ENCODE measurements at regions not wholly inside any gene's neighbourhood (a gene's known extent, or its start where the extent isn't known, plus 50 kb on each side); places are given as distances from the start of the nearest gene placed in this dataset.

GRCh38 chr1:87182611-87183010, 146.1 kb upstream of the LMO4 start:
- H3K4me1 ChIP-seq (ENCODE audit: insufficient read depth, insufficient read length): no peaks in the 10 kb centered on the region
- H3K27me3 ChIP-seq (ENCODE audit: insufficient read depth, insufficient read length): no peaks in the 10 kb centered on the region
- no peak overlapping the region for H3K4me3 ChIP-seq (ENCODE audit: insufficient read length, low read depth)
- no peaks in the 10 kb centered on the region for H3K9me3 ChIP-seq (ENCODE audit: insufficient read depth, low read length)
- no peak for DNase-seq (ENCODE audit: low read depth, low spot score)
- no peaks in the 10 kb centered on the region for H3K36me3 ChIP-seq (ENCODE audit: insufficient read depth, insufficient read length, low read length)
- no peak for TF ChIP-seq ZNF274 (IDR thresholded peaks at IDR 0.05; ENCODE audit: low read depth, low read length)
- no peak for TF ChIP-seq YY1 (IDR thresholded peaks at IDR 0.05; ENCODE audit: insufficient read depth, insufficient read length)
- no peak for TF ChIP-seq SUZ12 (IDR thresholded peaks at IDR 0.05; ENCODE audit: extremely low read depth, insufficient read depth, insufficient read length)
- H3K9ac ChIP-seq (ENCODE audit: insufficient read length, low read depth): no peak overlapping the region

GRCh38 chr1:87185077-87185476, 143.6 kb upstream of the LMO4 start:
- H3K36me3 ChIP-seq (ENCODE audit: insufficient read depth, insufficient read length, low read length): no peaks in the 10 kb centered on the region
- TF ChIP-seq SUZ12 (IDR thresholded peaks at IDR 0.05; ENCODE audit: extremely low read depth, insufficient read depth, insufficient read length) (no peak), ZNF274 (IDR thresholded peaks at IDR 0.05; ENCODE audit: low read depth, low read length) (no peak), YY1 (IDR thresholded peaks at IDR 0.05; ENCODE audit: insufficient read depth, insufficient read length) (no peak)

GRCh38 chr1:87186346-87186745, 142.3 kb upstream of the LMO4 start:
- no peaks in the 10 kb centered on the region for H3K27me3 ChIP-seq (ENCODE audit: insufficient read depth, insufficient read length)
- no peaks in the 10 kb centered on the region for H3K36me3 ChIP-seq (ENCODE audit: insufficient read depth, insufficient read length, low read length)
- no peaks in the 10 kb centered on the region for H3K4me1 ChIP-seq (ENCODE audit: insufficient read depth, insufficient read length)
- no peak overlapping the region for H3K9ac ChIP-seq (ENCODE audit: insufficient read length, low read depth)
- DNase-seq (ENCODE audit: low read depth, low spot score): no peak
- H3K9me3 ChIP-seq (ENCODE audit: insufficient read depth, low read length): no peaks in the 10 kb centered on the region
- TF ChIP-seq YY1 (IDR thresholded peaks at IDR 0.05; ENCODE audit: insufficient read depth, insufficient read length) (no peak), ZNF274 (IDR thresholded peaks at IDR 0.05; ENCODE audit: low read depth, low read length) (no peak), SUZ12 (IDR thresholded peaks at IDR 0.05; ENCODE audit: extremely low read depth, insufficient read depth, insufficient read length) (no peak)
- no peak overlapping the region for H3K4me3 ChIP-seq (ENCODE audit: insufficient read length, low read depth)

More at GRCh38 chr1:87185077-87185476, 143.6 kb upstream of the LMO4 start:
- no peaks in the 10 kb centered on the region for H3K4me1 ChIP-seq (ENCODE audit: insufficient read depth, insufficient read length)
- no peak overlapping the region for H3K9ac ChIP-seq (ENCODE audit: insufficient read length, low read depth)
- H3K27me3 ChIP-seq (ENCODE audit: insufficient read depth, insufficient read length): no peaks in the 10 kb centered on the region
- H3K4me3 ChIP-seq (ENCODE audit: insufficient read length, low read depth): no peak overlapping the region
- no peaks in the 10 kb centered on the region for H3K9me3 ChIP-seq (ENCODE audit: insufficient read depth, low read length)
- DNase-seq (ENCODE audit: low read depth, low spot score): no peak

GRCh38 chr1:87188640-87189039, 140.0 kb upstream of the LMO4 start:
- Histone ChIP-seq H3K27me3 (ENCODE audit: insufficient read depth, insufficient read length) (no peaks in the 10 kb centered on the region), H3K4me3 (ENCODE audit: insufficient read length, low read depth) (no peak overlapping the region), H3K9ac (ENCODE audit: insufficient read length, low read depth) (no peak overlapping the region), H3K9me3 (ENCODE audit: insufficient read depth, low read length) (no peaks in the 10 kb centered on the region), H3K36me3 (ENCODE audit: insufficient read depth, insufficient read length, low read length) (no peaks in the 10 kb centered on the region), H3K4me1 (ENCODE audit: insufficient read depth, insufficient read length) (no peaks in the 10 kb centered on the region)
- no peak for DNase-seq (ENCODE audit: low read depth, low spot score)
- TF ChIP-seq YY1 (IDR thresholded peaks at IDR 0.05; ENCODE audit: insufficient read depth, insufficient read length): no peak
- TF ChIP-seq SUZ12 (IDR thresholded peaks at IDR 0.05; ENCODE audit: extremely low read depth, insufficient read depth, insufficient read length): no peak
- no peak for TF ChIP-seq ZNF274 (IDR thresholded peaks at IDR 0.05; ENCODE audit: low read depth, low read length)

- Histone ChIP-seq H3K36me3 (ENCODE audit: insufficient read depth, insufficient read length, low read length) (no peaks in the 10 kb centered on the region), H3K4me1 (ENCODE audit: insufficient read depth, insufficient read length) (no peaks in the 10 kb centered on the region), H3K4me3 (ENCODE audit: insufficient read length, low read depth) (no peak overlapping the region), H3K9ac (ENCODE audit: insufficient read length, low read depth) (no peak overlapping the region), H3K9me3 (ENCODE audit: insufficient read depth, low read length) (no peaks in the 10 kb centered on the region; the same call in 1 of the 2 replicates), H3K27me3 (ENCODE audit: insufficient read depth, insufficient read length) (no peaks in the 10 kb centered on the region)
- TF ChIP-seq YY1 (IDR thresholded peaks at IDR 0.05; ENCODE audit: insufficient read depth, insufficient read length) (no peak), SUZ12 (IDR thresholded peaks at IDR 0.05; ENCODE audit: extremely low read depth, insufficient read depth, insufficient read length) (no peak)
- DNase-seq (ENCODE audit: low read depth, low spot score): no peak
Observed at GRCh38 chr1:87190402-87190801, 138.3 kb upstream of the LMO4 start.

- DNase-seq (ENCODE audit: low read depth, low spot score): no peak
- Histone ChIP-seq H3K9ac (ENCODE audit: insufficient read length, low read depth) (no peak overlapping the region), H3K4me3 (ENCODE audit: insufficient read length, low read depth) (no peak overlapping the region), H3K9me3 (ENCODE audit: insufficient read depth, low read length) (no peaks in the 10 kb centered on the region; the same call in 1 of the 2 replicates), H3K4me1 (ENCODE audit: insufficient read depth, insufficient read length) (no peaks in the 10 kb centered on the region), H3K27me3 (ENCODE audit: insufficient read depth, insufficient read length) (no peaks in the 10 kb centered on the region), H3K36me3 (ENCODE audit: insufficient read depth, insufficient read length, low read length) (no peaks in the 10 kb centered on the region)
- TF ChIP-seq ZNF274 (IDR thresholded peaks at IDR 0.05; ENCODE audit: low read depth, low read length) (no peak), SUZ12 (IDR thresholded peaks at IDR 0.05; ENCODE audit: extremely low read depth, insufficient read depth, insufficient read length) (no peak), YY1 (IDR thresholded peaks at IDR 0.05; ENCODE audit: insufficient read depth, insufficient read length) (no peak)
Observed at GRCh38 chr1:87191646-87192045, 137.0 kb upstream of the LMO4 start.

- H3K9me3 ChIP-seq (ENCODE audit: insufficient read depth, low read length): no peaks in the 10 kb centered on the region; the same call in 1 of the 2 replicates
- no peak for DNase-seq (ENCODE audit: low read depth, low spot score)
- H3K4me3 ChIP-seq (ENCODE audit: insufficient read length, low read depth): no peak overlapping the region
- H3K36me3 ChIP-seq (ENCODE audit: insufficient read depth, insufficient read length, low read length): no peaks in the 10 kb centered on the region
- no peaks in the 10 kb centered on the region for H3K4me1 ChIP-seq (ENCODE audit: insufficient read depth, insufficient read length)
- H3K27me3 ChIP-seq (ENCODE audit: insufficient read depth, insufficient read length): no peaks in the 10 kb centered on the region
- H3K9ac ChIP-seq (ENCODE audit: insufficient read length, low read depth): no peak overlapping the region
- TF ChIP-seq YY1 (IDR thresholded peaks at IDR 0.05; ENCODE audit: insufficient read depth, insufficient read length) (no peak), ZNF274 (IDR thresholded peaks at IDR 0.05; ENCODE audit: low read depth, low read length) (no peak), SUZ12 (IDR thresholded peaks at IDR 0.05; ENCODE audit: extremely low read depth, insufficient read depth, insufficient read length) (no peak)
Observed at GRCh38 chr1:87194271-87194774, 134.4 kb upstream of the LMO4 start.

Data from NT2/D1 (cell line).